ENCODE measurements at regions not wholly inside any gene's neighbourhood (a gene's known extent, or its start where the extent isn't known, plus 50 kb on each side); places are given as distances from the start of the nearest gene placed in this dataset.

DNA sequence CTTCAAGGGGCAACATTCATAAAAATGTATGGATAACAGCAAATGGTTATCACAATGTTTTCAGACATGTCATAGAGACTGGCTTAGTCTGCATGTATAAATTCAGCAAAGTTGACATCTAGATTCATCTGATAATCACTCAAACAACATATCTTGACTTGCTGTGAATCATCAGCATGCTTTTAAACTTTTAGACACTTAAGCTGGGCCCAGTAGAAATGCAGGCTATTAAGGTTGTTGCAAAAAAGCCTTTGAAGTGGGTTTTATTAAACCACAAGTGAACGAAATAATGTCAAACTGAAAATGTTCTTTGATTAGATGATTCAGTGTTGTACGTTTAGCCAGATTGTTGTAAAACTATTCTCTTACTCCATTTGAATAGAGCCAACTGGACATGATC, 759.6 kb downstream of the NXPH1 start:
- H3K27ac Mint-ChIP-seq = no peak overlapping the region
- no peaks in the 10 kb centered on the region for H3K4me1 Mint-ChIP-seq
- TF ChIP-seq, protein P1, sequence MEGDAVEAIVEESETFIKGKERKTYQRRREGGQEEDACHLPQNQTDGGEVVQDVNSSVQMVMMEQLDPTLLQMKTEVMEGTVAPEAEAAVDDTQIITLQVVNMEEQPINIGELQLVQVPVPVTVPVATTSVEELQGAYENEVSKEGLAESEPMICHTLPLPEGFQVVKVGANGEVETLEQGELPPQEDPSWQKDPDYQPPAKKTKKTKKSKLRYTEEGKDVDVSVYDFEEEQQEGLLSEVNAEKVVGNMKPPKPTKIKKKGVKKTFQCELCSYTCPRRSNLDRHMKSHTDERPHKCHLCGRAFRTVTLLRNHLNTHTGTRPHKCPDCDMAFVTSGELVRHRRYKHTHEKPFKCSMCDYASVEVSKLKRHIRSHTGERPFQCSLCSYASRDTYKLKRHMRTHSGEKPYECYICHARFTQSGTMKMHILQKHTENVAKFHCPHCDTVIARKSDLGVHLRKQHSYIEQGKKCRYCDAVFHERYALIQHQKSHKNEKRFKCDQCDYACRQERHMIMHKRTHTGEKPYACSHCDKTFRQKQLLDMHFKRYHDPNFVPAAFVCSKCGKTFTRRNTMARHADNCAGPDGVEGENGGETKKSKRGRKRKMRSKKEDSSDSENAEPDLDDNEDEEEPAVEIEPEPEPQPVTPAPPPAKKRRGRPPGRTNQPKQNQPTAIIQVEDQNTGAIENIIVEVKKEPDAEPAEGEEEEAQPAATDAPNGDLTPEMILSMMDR (IDR thresholded peaks at IDR 0.05) = no peak
- H2AFZ ChIP-seq (ENCODE audit: insufficient read depth, low read depth, low read length, poor library complexity, severe bottlenecking) = no peak overlapping the region
- no CpG with 5 or more reads among the region's 2 CpGs for WGBS (ENCODE audit: insufficient coverage)
- no peaks in the 10 kb centered on the region for H3K36me3 Mint-ChIP-seq
- no peaks in the 10 kb centered on the region for H4K20me1 ChIP-seq (ENCODE audit: insufficient read depth, low read length)
- no peak overlapping the region for H3K27ac ChIP-seq (ENCODE audit: low read depth in 1 of 2, low read length in 2 of 2)
- no peaks in the 10 kb centered on the region for H3K79me2 ChIP-seq (ENCODE audit: insufficient read depth, low read length)
- H3K36me3 ChIP-seq (replicated peaks in 1 of 2; ENCODE audit: control insufficient read depth in 1 of 2, insufficient read depth in 2 of 2, low read length in 2 of 2) = no peaks in the 10 kb centered on the region
- H3K27me3 ChIP-seq (ENCODE audit: control insufficient read depth in 2 of 2, insufficient read depth in 2 of 2, low read length in 2 of 2) = no peaks in the 10 kb centered on the region
- no peak for DNase-seq
- peaks cover 3 to 12% (median 7%) of the 10 kb centered on the region in 7 donors for H3K9me3 Mint-ChIP-seq
- no peak overlapping the region for H3K4me2 ChIP-seq (replicated peaks; ENCODE audit: extremely low read depth, low read length, poor library complexity, severe bottlenecking)
- peaks cover 6 to 10% of the 10 kb centered on the region in 2 donors for H3K9me3 ChIP-seq (replicated peaks in 1 of 2; ENCODE audit: control insufficient read depth in 1 of 2, insufficient read depth in 1 of 2, low read length in 2 of 2)
- intact Hi-C loops (cut with micrococcal nuclease) = no loop called here
- no peak overlapping the region for H3K4me3 ChIP-seq (replicated peaks in 1 of 3; ENCODE audit: low read depth in 2 of 3, low read length in 3 of 3)
- no peak overlapping the region for H3K4me3 Mint-ChIP-seq
- no peaks in the 10 kb centered on the region for H3K4me1 ChIP-seq (ENCODE audit: control insufficient read depth in 1 of 2, insufficient read depth in 2 of 2, low read length in 2 of 2)
- H3K27me3 Mint-ChIP-seq (ENCODE audit: low read depth in 3 of 3) = peaks cover 0 to 2% (median 0%) of the 10 kb centered on the region in 3 donors
- H3K9ac ChIP-seq (ENCODE audit: insufficient read depth, low read length, poor library complexity, severe bottlenecking) = no peak overlapping the region

DNA sequence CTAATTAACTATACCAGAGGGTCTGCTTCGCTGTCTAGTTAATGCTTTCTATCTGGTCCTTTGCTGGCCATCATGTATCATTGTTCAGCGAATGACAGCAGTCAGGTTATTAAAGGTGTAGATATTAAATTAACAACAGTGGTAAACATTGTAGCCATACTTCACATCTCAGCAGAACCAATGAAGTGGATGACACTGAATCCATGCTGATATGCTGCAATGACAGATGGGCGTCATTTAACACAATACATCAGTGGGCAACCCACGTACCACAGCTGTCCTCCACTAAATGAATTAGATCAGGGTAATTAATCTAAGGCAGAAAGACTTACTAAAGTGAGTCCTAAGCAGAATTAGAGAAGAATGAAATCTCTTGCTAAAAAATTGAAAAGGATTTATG, 767.2 kb downstream of the NXPH1 start:
- H3K4me3 Mint-ChIP-seq = no peak overlapping the region
- no peak overlapping the region for H3K27ac ChIP-seq (ENCODE audit: low read depth in 1 of 2, low read length in 2 of 2)
- H4K20me1 ChIP-seq (ENCODE audit: insufficient read depth, low read length) = no peaks in the 10 kb centered on the region
- no peak overlapping the region for H3K4me2 ChIP-seq (replicated peaks; ENCODE audit: extremely low read depth, low read length, poor library complexity, severe bottlenecking)
- intact Hi-C loops (cut with micrococcal nuclease) = no loop called here
- no peak overlapping the region for H3K4me3 ChIP-seq (replicated peaks in 1 of 3; ENCODE audit: low read depth in 2 of 3, low read length in 3 of 3)
- TF ChIP-seq, protein P1 (IDR thresholded peaks at IDR 0.05) = no peak
- peaks cover 2 to 6% (median 3%) of the 10 kb centered on the region in 7 donors for H3K9me3 Mint-ChIP-seq
- no peaks in the 10 kb centered on the region for H3K36me3 Mint-ChIP-seq
- peaks cover 0 to 6% of the 10 kb centered on the region in 2 donors for H3K9me3 ChIP-seq (replicated peaks in 1 of 2; ENCODE audit: control insufficient read depth in 1 of 2, insufficient read depth in 1 of 2, low read length in 2 of 2)
- no peaks in the 10 kb centered on the region for H3K4me1 ChIP-seq (ENCODE audit: control insufficient read depth in 1 of 2, insufficient read depth in 2 of 2, low read length in 2 of 2)
- H3K4me1 Mint-ChIP-seq = no peaks in the 10 kb centered on the region
- 100% methylated on average over 1 of the region's 4 CpGs for WGBS (ENCODE audit: insufficient coverage)
- H2AFZ ChIP-seq (ENCODE audit: insufficient read depth, low read depth, low read length, poor library complexity, severe bottlenecking) = no peak overlapping the region
- H3K36me3 ChIP-seq (replicated peaks in 1 of 2; ENCODE audit: control insufficient read depth in 1 of 2, insufficient read depth in 2 of 2, low read length in 2 of 2) = no peaks in the 10 kb centered on the region
- H3K27me3 ChIP-seq (ENCODE audit: control insufficient read depth in 2 of 2, insufficient read depth in 2 of 2, low read length in 2 of 2) = no peaks in the 10 kb centered on the region
- H3K27ac Mint-ChIP-seq = no peak overlapping the region
- no peak for DNase-seq
- no peaks in the 10 kb centered on the region for H3K79me2 ChIP-seq (ENCODE audit: insufficient read depth, low read length)
- no peak overlapping the region for H3K9ac ChIP-seq (ENCODE audit: insufficient read depth, low read length, poor library complexity, severe bottlenecking)
- no peaks in the 10 kb centered on the region for H3K27me3 Mint-ChIP-seq (ENCODE audit: low read depth in 3 of 3)
